ENCODE measurements at regions not wholly inside any gene's neighbourhood (a gene's known extent, or its start where the extent isn't known, plus 50 kb on each side); places are given as distances from the start of the nearest gene placed in this dataset.
"Not testable (repeated sequence)": the region's sequence is repeated elsewhere in the genome, so short reads cannot be mapped to it uniquely, and the experiment has no call there.

DNA sequence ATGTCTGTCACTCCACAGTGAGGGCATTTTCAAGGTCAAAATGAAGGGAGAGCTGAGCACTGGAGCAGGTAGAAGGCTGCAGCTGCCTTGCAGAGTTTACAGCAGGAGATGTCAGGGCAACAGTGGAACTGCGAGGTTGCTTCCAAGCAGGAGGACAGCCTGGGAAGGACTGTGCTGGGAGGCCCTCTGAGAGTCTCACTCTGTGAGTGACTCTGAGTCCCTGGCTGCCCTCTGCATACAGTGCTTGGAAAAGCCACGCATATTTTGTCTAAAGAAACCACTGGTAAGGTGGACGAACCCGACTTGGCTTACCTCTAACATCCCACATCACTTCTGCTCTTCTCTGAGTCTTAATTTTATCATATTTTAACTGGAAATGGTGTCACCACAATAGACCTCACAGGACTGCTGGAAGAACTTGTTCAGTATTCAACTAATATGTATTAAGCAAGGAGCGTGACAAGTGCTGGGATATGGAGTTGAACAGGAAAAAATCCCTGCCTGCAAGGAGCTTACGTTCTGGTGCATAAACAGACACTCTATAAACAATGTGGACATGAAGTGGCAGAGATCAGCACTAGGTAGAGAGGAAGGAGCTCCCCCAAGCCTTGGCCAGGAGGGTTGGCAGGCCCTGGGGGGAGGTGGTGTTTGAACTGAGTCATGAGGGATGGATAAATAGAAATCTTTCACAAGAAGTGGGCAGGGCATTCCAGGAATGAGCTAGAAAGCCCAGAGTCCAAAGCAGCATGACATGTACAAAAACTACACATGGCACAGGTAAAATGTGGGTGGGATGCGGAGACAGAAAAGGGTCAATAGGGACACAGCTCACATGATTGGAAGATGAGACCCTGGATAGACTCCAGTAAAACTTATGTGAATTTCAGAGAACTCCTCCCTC lies 64.0 kb upstream of the FOXE1 start:
- ChIA-PET CTCF (ENCODE audit: partially characterized antibody) (no interaction called here), POLR2A (ENCODE audit: partially characterized antibody) (no interaction called here)
- Mint-ChIP-seq H3K4me1 (no peaks in the 10 kb centered on the region), H3K27me3 (peaks cover 4 to 7% of the 10 kb centered on the region in 2 donors), H3K36me3 (no peaks in the 10 kb centered on the region), H3K4me3 (no peak overlapping the region), H3K27ac (no peak overlapping the region), H3K9me3 (peaks cover 0 to 1% (median 0%) of the 10 kb centered on the region in 8 donors)
- Histone ChIP-seq H3K27me3 (ENCODE audit: insufficient read depth, low read length) (no peaks in the 10 kb centered on the region), H3K27ac (ENCODE audit: low read depth, low read length) (no peak overlapping the region), H3K4me3 (ENCODE audit: low read length in 2 of 2) (no peak overlapping the region), H3K9me3 (ENCODE audit: control insufficient read depth in 1 of 2, low read length in 2 of 2) (no peaks in the 10 kb centered on the region), H3K36me3 (ENCODE audit: insufficient read depth, low read length) (no peaks in the 10 kb centered on the region), H3K4me1 (ENCODE audit: insufficient read depth, low read length) (no peaks in the 10 kb centered on the region)
- intact Hi-C loops (cut with micrococcal nuclease) = no loop called here
- DNase-seq = no peak

DNA sequence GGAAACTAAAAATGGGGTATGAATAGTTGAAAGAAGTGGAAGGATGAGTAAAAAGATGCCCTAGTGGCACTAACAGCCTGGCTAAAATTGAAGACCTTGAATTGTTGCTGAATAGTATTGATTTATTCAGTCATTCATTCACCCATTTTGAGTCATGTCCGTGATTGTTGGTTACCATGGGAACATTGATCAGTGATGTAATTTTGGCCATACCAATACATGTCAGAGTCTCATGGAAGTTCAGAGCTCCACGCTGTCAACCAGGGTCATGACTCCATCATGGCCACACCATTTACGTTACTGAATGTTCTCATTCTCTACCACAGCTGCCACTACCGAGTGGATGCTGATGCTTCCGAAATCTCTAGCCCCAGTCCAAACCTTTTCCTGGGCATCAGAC lies 62.5 kb upstream of the FOXE1 start:
- Histone ChIP-seq H3K27me3 (ENCODE audit: insufficient read depth, low read length) (no peaks in the 10 kb centered on the region), H3K36me3 (ENCODE audit: insufficient read depth, low read length) (no peaks in the 10 kb centered on the region), H3K4me3 (ENCODE audit: low read length in 2 of 2) (no peak overlapping the region), H3K4me1 (ENCODE audit: insufficient read depth, low read length) (no peaks in the 10 kb centered on the region), H3K9me3 (ENCODE audit: control insufficient read depth in 1 of 2, low read length in 2 of 2) (no peaks in the 10 kb centered on the region), H3K27ac (ENCODE audit: low read depth, low read length) (no peak overlapping the region)
- peaks cover 0 to under 1% (median 0%) of the 10 kb centered on the region in 8 donors for H3K9me3 Mint-ChIP-seq
- POLR2A ChIA-PET (ENCODE audit: partially characterized antibody) = no interaction called here
- DNase-seq = no peak
- peaks cover 4 to 5% of the 10 kb centered on the region in 2 donors for H3K27me3 Mint-ChIP-seq
- H3K36me3 Mint-ChIP-seq = no peaks in the 10 kb centered on the region
- intact Hi-C loops (cut with micrococcal nuclease) = no loop called here
- no peak overlapping the region for H3K27ac Mint-ChIP-seq
- no peaks in the 10 kb centered on the region for H3K4me1 Mint-ChIP-seq
- CTCF ChIA-PET (ENCODE audit: partially characterized antibody) = no interaction called here
- no peak overlapping the region for H3K4me3 Mint-ChIP-seq

DNA sequence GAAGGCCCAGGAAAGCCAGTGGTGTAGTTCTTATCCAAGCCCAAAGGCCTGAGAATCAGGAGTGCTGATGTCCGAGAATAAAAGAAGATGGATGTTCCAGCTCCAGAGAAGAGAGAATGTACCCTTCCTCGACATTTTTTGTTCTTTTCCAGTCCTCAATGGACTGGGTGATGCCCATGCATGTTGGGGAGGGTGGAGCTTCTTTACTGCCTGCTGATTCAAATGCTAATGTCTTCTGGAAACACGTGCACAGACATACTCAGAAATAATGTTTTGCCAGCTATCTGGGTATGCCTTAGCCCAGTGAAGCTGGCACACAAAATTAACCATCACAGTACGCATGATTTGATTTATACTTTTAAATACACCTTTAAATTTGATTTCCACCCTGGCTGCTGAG lies 61.5 kb upstream of the FOXE1 start:
- H3K4me3 Mint-ChIP-seq = no peak overlapping the region
- Histone ChIP-seq H3K4me1 (ENCODE audit: insufficient read depth, low read length) (no peaks in the 10 kb centered on the region), H3K36me3 (ENCODE audit: insufficient read depth, low read length) (no peaks in the 10 kb centered on the region), H3K27ac (ENCODE audit: low read depth, low read length) (no peak overlapping the region), H3K4me3 (ENCODE audit: low read length in 2 of 2) (no peak overlapping the region), H3K27me3 (ENCODE audit: insufficient read depth, low read length) (no peaks in the 10 kb centered on the region), H3K9me3 (ENCODE audit: control insufficient read depth in 1 of 2, low read length in 2 of 2) (no peaks in the 10 kb centered on the region)
- intact Hi-C loops (cut with micrococcal nuclease) = no loop called here
- POLR2A ChIA-PET (ENCODE audit: partially characterized antibody) = no interaction called here
- no peak overlapping the region for H3K27ac Mint-ChIP-seq
- H3K36me3 Mint-ChIP-seq = no peaks in the 10 kb centered on the region
- CTCF ChIA-PET (ENCODE audit: partially characterized antibody) = no interaction called here
- peaks cover 0 to 4% (median 0%) of the 10 kb centered on the region in 8 donors for H3K9me3 Mint-ChIP-seq
- no peak for DNase-seq
- no peaks in the 10 kb centered on the region for H3K4me1 Mint-ChIP-seq
- peaks cover 4 to 5% of the 10 kb centered on the region in 2 donors for H3K27me3 Mint-ChIP-seq

DNA sequence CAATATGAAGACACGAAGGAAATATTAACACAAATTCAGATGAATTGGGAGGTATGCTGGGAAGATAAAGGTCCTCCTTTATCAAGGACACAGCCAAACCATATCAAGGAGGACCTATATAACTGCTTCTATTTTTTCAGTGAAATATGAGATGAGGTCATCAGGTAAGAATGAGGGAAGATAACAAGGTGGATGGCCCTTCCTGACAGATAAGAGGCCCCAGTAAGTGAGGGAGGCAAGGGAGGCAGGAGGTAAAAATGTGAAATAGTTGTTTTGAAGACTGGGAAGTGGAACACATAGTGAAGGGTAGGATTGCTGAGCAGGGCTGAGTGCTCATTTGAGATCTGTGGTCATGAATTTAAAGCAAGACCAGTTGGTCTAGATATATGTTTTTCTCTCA lies 60.0 kb upstream of the FOXE1 start:
- no peak for DNase-seq
- no peaks in the 10 kb centered on the region for H3K27me3 ChIP-seq (ENCODE audit: insufficient read depth, low read length)
- peaks cover 2 to 7% of the 10 kb centered on the region in 2 donors for H3K27me3 Mint-ChIP-seq
- no peak overlapping the region for H3K27ac ChIP-seq (ENCODE audit: low read depth, low read length)
- no peaks in the 10 kb centered on the region for H3K36me3 ChIP-seq (ENCODE audit: insufficient read depth, low read length)
- H3K9me3 Mint-ChIP-seq = peaks cover 0 to 4% (median 0%) of the 10 kb centered on the region in 8 donors
- H3K4me3 Mint-ChIP-seq = no peak overlapping the region
- H3K9me3 ChIP-seq (ENCODE audit: control insufficient read depth in 1 of 2, low read length in 2 of 2) = no peaks in the 10 kb centered on the region
- H3K36me3 Mint-ChIP-seq = no peaks in the 10 kb centered on the region
- no peaks in the 10 kb centered on the region for H3K4me1 ChIP-seq (ENCODE audit: insufficient read depth, low read length)
- intact Hi-C loops (cut with micrococcal nuclease) = no loop called here
- POLR2A ChIA-PET (ENCODE audit: partially characterized antibody) = no interaction called here
- CTCF ChIA-PET (ENCODE audit: partially characterized antibody) = no interaction called here
- no peaks in the 10 kb centered on the region for H3K4me1 Mint-ChIP-seq
- H3K4me3 ChIP-seq (ENCODE audit: low read length in 2 of 2) = no peak overlapping the region
- no peak overlapping the region for H3K27ac Mint-ChIP-seq

DNA sequence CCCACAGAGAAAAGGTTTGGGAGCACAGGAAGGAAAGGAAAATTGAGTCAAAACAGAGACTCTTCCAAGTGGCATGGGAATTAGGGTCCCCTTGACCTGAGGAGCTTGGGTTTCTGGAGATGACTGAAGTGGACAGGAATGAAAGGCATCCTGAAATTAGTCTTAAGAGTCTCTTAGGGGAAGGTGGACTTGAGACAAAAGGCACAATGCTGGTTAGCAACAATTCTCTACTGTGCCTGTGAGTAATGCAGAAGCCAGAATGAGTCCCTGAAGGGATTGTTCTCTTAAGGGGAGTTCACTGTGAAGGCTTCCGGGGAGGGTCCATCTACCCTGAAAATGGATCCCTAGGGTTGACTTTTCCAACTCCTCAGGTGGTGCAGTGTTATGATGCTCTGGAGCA lies 58.4 kb upstream of the FOXE1 start:
- H3K4me1 ChIP-seq (ENCODE audit: insufficient read depth, low read length) = no peaks in the 10 kb centered on the region
- H3K4me3 ChIP-seq (ENCODE audit: low read length in 2 of 2) = no peak overlapping the region
- Mint-ChIP-seq H3K9me3 (peaks cover 0 to 4% (median 0%) of the 10 kb centered on the region in 8 donors), H3K27ac (no peak overlapping the region), H3K4me1 (no peaks in the 10 kb centered on the region), H3K36me3 (no peaks in the 10 kb centered on the region), H3K27me3 (peaks cover 0 to 4% of the 10 kb centered on the region in 2 donors), H3K4me3 (no peak overlapping the region)
- H3K9me3 ChIP-seq (ENCODE audit: control insufficient read depth in 1 of 2, low read length in 2 of 2) = no peaks in the 10 kb centered on the region
- intact Hi-C loops (cut with micrococcal nuclease) = no loop called here
- no peaks in the 10 kb centered on the region for H3K27me3 ChIP-seq (ENCODE audit: insufficient read depth, low read length)
- no peaks in the 10 kb centered on the region for H3K36me3 ChIP-seq (ENCODE audit: insufficient read depth, low read length)
- ChIA-PET CTCF (ENCODE audit: partially characterized antibody) (no interaction called here), POLR2A (ENCODE audit: partially characterized antibody) (no interaction called here)
- DNase-seq = no peak
- H3K27ac ChIP-seq (ENCODE audit: low read depth, low read length) = no peak overlapping the region

DNA sequence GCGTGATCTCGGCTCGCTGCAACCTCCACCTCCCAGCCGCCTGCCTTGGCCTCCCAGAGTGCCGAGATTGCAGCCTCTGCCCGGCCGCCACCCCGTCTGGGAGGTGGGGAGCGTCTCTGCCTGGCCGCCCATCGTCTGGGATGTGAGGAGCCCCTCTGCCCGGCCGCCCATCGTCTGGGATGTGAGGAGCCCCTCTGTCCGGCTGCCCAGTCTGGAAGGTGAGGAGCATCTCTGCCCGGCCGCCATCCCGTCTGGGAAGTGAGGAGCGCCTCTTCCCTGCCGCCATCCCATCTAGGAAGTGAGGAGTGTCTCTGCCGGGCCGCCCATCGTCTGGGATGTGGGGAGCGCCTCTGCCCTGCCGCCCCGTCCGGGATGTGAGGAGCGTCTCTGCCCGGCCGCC lies 56.9 kb upstream of the FOXE1 start:
- H3K9me3 Mint-ChIP-seq; H3K27me3 ChIP-seq (ENCODE audit: insufficient read depth, low read length); H3K27ac Mint-ChIP-seq; H3K4me3 ChIP-seq (ENCODE audit: low read length in 2 of 2); H3K27me3 Mint-ChIP-seq; H3K4me3 Mint-ChIP-seq; H3K4me1 ChIP-seq (ENCODE audit: insufficient read depth, low read length); intact Hi-C loops (cut with micrococcal nuclease); H3K9me3 ChIP-seq (ENCODE audit: control insufficient read depth in 1 of 2, low read length in 2 of 2); POLR2A ChIA-PET (ENCODE audit: partially characterized antibody); H3K36me3 ChIP-seq (ENCODE audit: insufficient read depth, low read length); CTCF ChIA-PET (ENCODE audit: partially characterized antibody); H3K4me1 Mint-ChIP-seq; H3K27ac ChIP-seq (ENCODE audit: low read depth, low read length); DNase-seq; H3K36me3 Mint-ChIP-seq: not testable (repeated sequence)

DNA sequence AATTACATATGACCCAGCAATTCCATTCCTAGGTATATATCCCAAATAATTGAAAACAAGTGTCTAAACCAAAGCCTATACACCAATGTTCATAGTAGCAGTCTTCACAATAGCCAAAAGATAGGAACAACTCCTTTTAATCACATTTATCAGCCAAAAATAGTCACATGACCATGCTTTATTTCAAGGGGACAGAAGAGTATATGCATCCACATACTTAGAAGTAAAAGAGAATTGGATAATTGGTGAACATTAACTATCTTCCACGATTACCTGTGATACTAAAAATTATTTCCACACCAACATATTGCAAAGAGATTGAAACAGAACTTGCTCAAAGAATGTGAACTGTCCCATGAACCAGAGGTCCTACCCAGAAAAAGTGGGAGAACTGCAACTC lies 51.8 kb upstream of the FOXE1 start:
- no peaks in the 10 kb centered on the region for H3K27me3 ChIP-seq (ENCODE audit: insufficient read depth, low read length)
- no peak overlapping the region for H3K4me3 ChIP-seq (ENCODE audit: low read length in 2 of 2)
- ChIA-PET CTCF (ENCODE audit: partially characterized antibody) (no interaction called here), POLR2A (ENCODE audit: partially characterized antibody) (no interaction called here)
- H3K4me3 Mint-ChIP-seq = no peak overlapping the region
- H3K27ac Mint-ChIP-seq = no peak overlapping the region
- no peak for DNase-seq
- peaks cover 3 to 10% (median 6%) of the 10 kb centered on the region in 4 donors for H3K4me1 Mint-ChIP-seq
- H3K27me3 Mint-ChIP-seq = peaks cover 3 to 12% of the 10 kb centered on the region in 2 donors
- peaks cover 5% of the 10 kb centered on the region for H3K4me1 ChIP-seq (ENCODE audit: insufficient read depth, low read length)
- H3K9me3 Mint-ChIP-seq = no peaks in the 10 kb centered on the region
- intact Hi-C loops (cut with micrococcal nuclease) = loop anchor here (5.0 kb wide), 1 partner anchor 89 kb away; no protein-coding TSS in a partner anchor
- no peaks in the 10 kb centered on the region for H3K36me3 Mint-ChIP-seq
- H3K36me3 ChIP-seq (ENCODE audit: insufficient read depth, low read length) = no peaks in the 10 kb centered on the region
- no peaks in the 10 kb centered on the region for H3K9me3 ChIP-seq (ENCODE audit: control insufficient read depth in 1 of 2, low read length in 2 of 2)
- H3K27ac ChIP-seq (ENCODE audit: low read depth, low read length) = no peak overlapping the region
